ENCODE measurements at regions not wholly inside any gene's neighbourhood (a gene's known extent, or its start where the extent isn't known, plus 50 kb on each side); places are given as distances from the start of the nearest gene placed in this dataset.
A peak's percentile ranks its signal among the peaks of the same experiment; 100 is the strongest.

DNA sequence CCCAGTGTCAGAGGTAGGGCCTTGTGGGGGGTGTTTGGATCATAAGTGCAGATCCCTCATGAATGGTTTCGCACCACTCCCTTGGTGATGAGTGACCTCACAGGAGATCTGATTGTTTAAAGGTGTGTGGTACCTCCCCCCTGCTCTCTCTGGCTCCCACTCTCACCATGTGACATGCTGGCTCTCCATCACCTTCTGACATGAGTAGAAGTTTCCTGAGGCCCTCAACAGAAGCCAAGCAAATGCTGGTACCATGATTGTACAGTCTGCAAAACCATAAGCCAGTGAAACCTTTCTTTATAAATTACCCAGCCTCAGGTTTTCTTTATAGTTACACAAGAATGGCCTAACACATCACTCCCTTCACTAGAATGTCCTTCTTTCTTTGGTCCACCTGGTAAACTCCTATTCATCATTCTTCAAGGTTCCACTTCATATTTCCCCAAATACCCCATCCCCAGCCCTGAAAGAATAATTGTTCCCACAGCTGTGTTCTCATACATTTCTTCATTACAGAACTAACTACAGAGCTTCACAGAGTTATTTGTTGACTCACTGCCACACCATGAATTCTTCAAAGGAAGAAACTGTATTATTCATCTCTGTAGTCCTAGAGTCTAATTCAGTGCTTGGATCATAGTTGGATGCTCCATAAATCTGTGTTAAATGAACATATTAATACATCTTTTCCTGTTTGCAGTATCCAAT, 81.2 kb upstream of the STK17B start:
- Mint-ChIP-seq H3K27me3 (ENCODE audit: low read depth in 3 of 3) (peaks cover 0 to 2% (median 0%) of the 10 kb centered on the region in 3 donors), H3K4me3 (no peak overlapping the region), H3K4me1 (peaks cover 39% of the 10 kb centered on the region), H3K27ac (peak overlapping the region in 1 of 7 donors; percentile 23), H3K36me3 (peaks cover 0 to 5% of the 10 kb centered on the region in 2 donors), H3K9me3 (peaks cover 0 to 4% (median 0%) of the 10 kb centered on the region in 7 donors)
- Histone ChIP-seq H2AFZ (ENCODE audit: insufficient read depth, low read depth, low read length, poor library complexity, severe bottlenecking) (no peak overlapping the region), H3K79me2 (ENCODE audit: insufficient read depth, low read length) (no peaks in the 10 kb centered on the region), H3K27ac (ENCODE audit: low read depth in 1 of 2, low read length in 2 of 2) (no peak overlapping the region), H4K20me1 (ENCODE audit: insufficient read depth, low read length) (no peaks in the 10 kb centered on the region), H3K9me3 (replicated peaks in 1 of 2; ENCODE audit: control insufficient read depth in 1 of 2, insufficient read depth in 1 of 2, low read length in 2 of 2) (no peaks in the 10 kb centered on the region), H3K27me3 (ENCODE audit: control insufficient read depth in 2 of 2, insufficient read depth in 2 of 2, low read length in 2 of 2) (no peaks in the 10 kb centered on the region), H3K36me3 (replicated peaks in 1 of 2; ENCODE audit: control insufficient read depth in 1 of 2, insufficient read depth in 2 of 2, low read length in 2 of 2) (no peaks in the 10 kb centered on the region), H3K4me1 (ENCODE audit: control insufficient read depth in 1 of 2, insufficient read depth in 2 of 2, low read length in 2 of 2) (peaks cover 29 to 37% of the 10 kb centered on the region in 2 donors), H3K4me2 (replicated peaks; ENCODE audit: extremely low read depth, low read length, poor library complexity, severe bottlenecking) (no peak overlapping the region), H3K4me3 (replicated peaks in 1 of 3; ENCODE audit: low read depth in 2 of 3, low read length in 3 of 3) (no peak overlapping the region), H3K9ac (ENCODE audit: insufficient read depth, low read length, poor library complexity, severe bottlenecking) (no peak overlapping the region)
- no CpG with 5 or more reads among the region's 1 CpG for WGBS (ENCODE audit: insufficient coverage)
- DNase-seq: no peak
- intact Hi-C loops (cut with micrococcal nuclease): no loop called here
- no peak for TF ChIP-seq CTCF (IDR thresholded peaks at IDR 0.05)

DNA sequence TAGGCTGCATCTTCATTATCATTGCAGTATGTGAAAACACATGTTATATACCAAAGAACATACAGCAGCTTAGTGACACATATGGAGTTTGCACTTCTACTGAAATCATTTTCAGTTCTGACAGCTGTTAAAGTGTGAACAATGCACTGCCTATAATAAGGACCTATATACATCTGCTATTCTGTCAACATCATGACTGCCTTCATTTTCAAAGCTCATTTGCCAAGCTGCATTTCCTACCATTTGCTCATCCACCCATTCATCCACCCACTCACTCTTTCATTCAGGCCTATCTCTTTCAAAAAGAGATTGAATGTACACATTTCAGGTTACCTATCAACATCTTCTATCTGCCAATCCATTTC, 81.7 kb upstream of the STK17B start:
- Mint-ChIP-seq H3K9me3 (peaks cover 0 to 4% (median 0%) of the 10 kb centered on the region in 7 donors), H3K4me3 (no peak overlapping the region), H3K27ac (no peak overlapping the region), H3K36me3 (peaks cover 0 to 5% of the 10 kb centered on the region in 2 donors), H3K27me3 (ENCODE audit: low read depth in 3 of 3) (peaks cover 0 to 2% (median 0%) of the 10 kb centered on the region in 3 donors), H3K4me1 (peaks cover 34% of the 10 kb centered on the region)
- Histone ChIP-seq H3K27ac (ENCODE audit: low read depth in 1 of 2, low read length in 2 of 2) (no peak overlapping the region), H3K4me1 (ENCODE audit: control insufficient read depth in 1 of 2, insufficient read depth in 2 of 2, low read length in 2 of 2) (peaks cover 24 to 31% of the 10 kb centered on the region in 2 donors), H2AFZ (ENCODE audit: insufficient read depth, low read depth, low read length, poor library complexity, severe bottlenecking) (no peak overlapping the region), H3K9ac (ENCODE audit: insufficient read depth, low read length, poor library complexity, severe bottlenecking) (no peak overlapping the region), H3K79me2 (ENCODE audit: insufficient read depth, low read length) (no peaks in the 10 kb centered on the region), H3K4me2 (replicated peaks; ENCODE audit: extremely low read depth, low read length, poor library complexity, severe bottlenecking) (no peak overlapping the region), H3K36me3 (replicated peaks in 1 of 2; ENCODE audit: control insufficient read depth in 1 of 2, insufficient read depth in 2 of 2, low read length in 2 of 2) (no peaks in the 10 kb centered on the region), H3K4me3 (replicated peaks in 1 of 3; ENCODE audit: low read depth in 2 of 3, low read length in 3 of 3) (no peak overlapping the region), H4K20me1 (ENCODE audit: insufficient read depth, low read length) (no peaks in the 10 kb centered on the region), H3K9me3 (replicated peaks in 1 of 2; ENCODE audit: control insufficient read depth in 1 of 2, insufficient read depth in 1 of 2, low read length in 2 of 2) (no peaks in the 10 kb centered on the region), H3K27me3 (ENCODE audit: control insufficient read depth in 2 of 2, insufficient read depth in 2 of 2, low read length in 2 of 2) (no peaks in the 10 kb centered on the region)
- intact Hi-C loops (cut with micrococcal nuclease): no loop called here
- TF ChIP-seq CTCF (IDR thresholded peaks at IDR 0.05): no peak
- no peak for DNase-seq

All from CD14-positive monocyte (primary cell).